GM20000 (cell line): ENCODE measurements at regions not wholly inside any gene's neighbourhood (a gene's known extent, or its start where the extent isn't known, plus 50 kb on each side); places are given as distances from the start of the nearest gene placed in this dataset.

Source experiments
- DNase-seq: peaks from one replicate; pipeline ENCODE4 v3.0.0; 2012; ENCODE audit warnings: low spot score
- TF ChIP-seq, protein P1 (sequence below): IDR thresholded peaks from 2 replicates; pipeline ENCODE4 v1.5.1; 2012; ENCODE audit warnings: mild to moderate bottlenecking, control low read depth; ENCODE audit errors: extremely low read depth, missing control alignments

GRCh38 chr2:205902041-205902899 lies 183.7 kb downstream of the INO80D start:
- no peak for DNase-seq
- TF ChIP-seq, protein P1, sequence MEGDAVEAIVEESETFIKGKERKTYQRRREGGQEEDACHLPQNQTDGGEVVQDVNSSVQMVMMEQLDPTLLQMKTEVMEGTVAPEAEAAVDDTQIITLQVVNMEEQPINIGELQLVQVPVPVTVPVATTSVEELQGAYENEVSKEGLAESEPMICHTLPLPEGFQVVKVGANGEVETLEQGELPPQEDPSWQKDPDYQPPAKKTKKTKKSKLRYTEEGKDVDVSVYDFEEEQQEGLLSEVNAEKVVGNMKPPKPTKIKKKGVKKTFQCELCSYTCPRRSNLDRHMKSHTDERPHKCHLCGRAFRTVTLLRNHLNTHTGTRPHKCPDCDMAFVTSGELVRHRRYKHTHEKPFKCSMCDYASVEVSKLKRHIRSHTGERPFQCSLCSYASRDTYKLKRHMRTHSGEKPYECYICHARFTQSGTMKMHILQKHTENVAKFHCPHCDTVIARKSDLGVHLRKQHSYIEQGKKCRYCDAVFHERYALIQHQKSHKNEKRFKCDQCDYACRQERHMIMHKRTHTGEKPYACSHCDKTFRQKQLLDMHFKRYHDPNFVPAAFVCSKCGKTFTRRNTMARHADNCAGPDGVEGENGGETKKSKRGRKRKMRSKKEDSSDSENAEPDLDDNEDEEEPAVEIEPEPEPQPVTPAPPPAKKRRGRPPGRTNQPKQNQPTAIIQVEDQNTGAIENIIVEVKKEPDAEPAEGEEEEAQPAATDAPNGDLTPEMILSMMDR: no peak

DNA sequence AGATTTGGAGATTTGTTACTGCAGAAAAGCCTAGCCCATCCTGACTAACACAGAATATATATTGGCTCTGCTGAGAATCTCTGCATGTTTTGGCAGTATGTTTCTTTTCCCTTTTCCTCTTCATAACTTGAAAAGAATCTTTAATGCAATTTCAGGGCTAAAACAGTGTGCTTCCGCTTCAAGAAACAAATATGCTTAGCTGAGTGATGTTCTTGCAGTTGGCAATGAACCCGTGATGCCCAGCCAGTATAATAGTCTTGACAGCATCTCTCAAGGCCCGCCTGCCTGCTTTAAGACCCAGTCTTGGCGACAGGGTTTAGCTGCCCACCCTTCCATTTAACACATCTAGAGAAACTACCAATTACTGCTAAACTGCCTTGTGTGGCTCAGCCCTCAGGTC lies 184.5 kb downstream of the INO80D start:
- no peak for DNase-seq
- TF ChIP-seq, protein P1: no peak

- DNase-seq: no peak
- TF ChIP-seq, protein P1: no peak
These were observed 187.2 kb downstream of the INO80D start for GRCh38 chr2:205898744-205899143.

- TF ChIP-seq, protein P1: no peak
- DNase-seq: no peak
These were observed 189.9 kb downstream of the INO80D start for GRCh38 chr2:205895981-205896655.

DNA sequence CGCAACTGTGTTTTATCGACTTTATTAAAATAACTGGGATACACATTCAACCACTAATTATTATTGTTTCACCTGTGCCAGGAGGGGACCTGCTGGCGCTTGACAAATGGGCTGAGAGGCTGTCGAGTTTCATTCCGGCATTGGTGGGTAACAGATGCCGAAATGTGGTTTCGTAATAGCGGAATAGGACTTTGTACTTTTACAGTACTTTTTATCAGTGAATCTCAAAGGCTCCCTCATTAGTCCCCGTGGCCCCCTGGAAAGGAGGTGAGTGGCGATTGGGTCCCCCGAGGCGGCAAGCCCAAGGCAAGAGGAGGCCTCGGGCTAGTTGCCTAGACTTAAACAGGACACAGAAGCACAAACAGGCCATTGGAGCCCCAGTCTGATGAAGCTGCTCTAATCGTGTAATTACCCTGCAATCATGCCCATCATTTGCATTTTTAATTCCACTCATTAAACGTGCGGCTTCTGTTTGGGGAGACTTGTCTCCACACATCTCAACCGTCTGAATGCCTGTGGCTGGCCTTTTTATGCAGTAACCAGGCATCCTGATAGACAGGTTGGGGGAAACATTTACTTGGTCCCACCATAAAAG lies 193.2 kb downstream of the INO80D start:
- no peak for DNase-seq
- TF ChIP-seq, protein P1: no peak

GRCh38 chr2:205892251-205892655 lies 193.7 kb downstream of the INO80D start:
- TF ChIP-seq, protein P1: no peak
- no peak for DNase-seq

GRCh38 chr2:205889114-205889513 lies 196.9 kb downstream of the INO80D start:
- TF ChIP-seq, protein P1: no peak
- DNase-seq: no peak
